LoVo (cell line): ENCODE measurements at regions not wholly inside any gene's neighbourhood (a gene's known extent, or its start where the extent isn't known, plus 50 kb on each side); places are given as distances from the start of the nearest gene placed in this dataset.
A peak's percentile ranks its signal among the peaks of the same experiment; 100 is the strongest.
"Not testable (repeated sequence)": the region's sequence is repeated elsewhere in the genome, so short reads cannot be mapped to it uniquely, and the experiment has no call there.

ENCODE experiments used
- DNase-seq: peaks from one replicate; pipeline ENCODE4 v3.0.0-alpha.2; 2016; ENCODE audit warnings: low spot score

DNA sequence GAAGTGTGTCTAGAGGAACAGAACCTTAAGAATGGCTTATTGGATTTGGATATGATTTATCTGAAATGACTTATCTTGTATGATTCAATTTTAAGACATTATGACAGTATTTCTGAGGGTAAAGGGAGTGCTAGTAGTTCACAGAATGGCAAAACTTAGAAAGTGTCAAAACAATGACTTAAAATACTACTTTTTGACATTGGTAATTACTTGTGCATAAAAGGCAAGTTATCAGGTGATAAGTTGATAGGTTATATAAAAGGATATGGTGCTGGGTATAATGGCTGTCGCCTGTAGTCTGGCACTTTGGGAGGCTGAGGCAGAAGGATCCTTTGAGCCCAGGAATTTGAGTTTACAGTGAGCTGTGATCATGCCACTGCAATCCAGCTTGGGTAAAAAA lies 494.4 kb downstream of the CDH9 start:
- DNase-seq, result no peak

DNA sequence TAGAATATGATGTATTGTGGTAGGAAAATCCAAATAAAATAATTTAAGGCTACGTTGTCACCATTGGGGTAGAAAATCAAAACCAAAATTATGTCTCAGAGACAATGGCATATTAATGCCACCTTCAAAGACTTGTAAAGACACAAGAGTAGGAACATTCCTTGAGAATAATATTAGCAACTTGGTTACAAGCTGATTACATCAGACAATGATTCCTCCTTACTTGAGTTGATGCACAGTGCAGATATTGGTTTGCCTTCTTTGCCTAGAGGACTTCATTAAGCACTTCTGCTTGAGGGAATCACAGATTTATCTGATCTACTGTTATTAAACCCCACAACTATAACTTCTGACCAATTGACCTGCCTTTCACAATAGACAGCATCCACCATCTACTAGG lies 500.2 kb downstream of the CDH9 start:
- no peak for DNase-seq

DNA sequence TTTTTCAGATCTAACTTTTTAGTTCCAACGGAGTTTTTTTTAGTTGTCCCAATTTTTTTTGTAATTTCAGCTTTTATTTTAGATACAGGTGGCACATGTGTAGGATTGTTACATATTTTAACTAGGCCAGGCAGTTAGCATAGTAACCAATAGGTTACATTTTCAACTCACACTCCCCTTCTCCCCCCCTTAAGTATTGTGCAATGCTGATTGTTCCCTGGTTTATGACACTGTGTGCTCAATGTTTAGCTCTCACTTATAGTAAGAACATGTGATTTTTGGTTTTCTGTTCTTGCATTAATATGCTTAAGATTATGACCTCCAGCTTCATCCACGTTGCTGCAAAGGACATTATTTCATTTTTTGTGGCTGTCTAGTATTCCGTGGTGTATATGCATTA lies 503.2 kb downstream of the CDH9 start:
- no peak for DNase-seq

DNA sequence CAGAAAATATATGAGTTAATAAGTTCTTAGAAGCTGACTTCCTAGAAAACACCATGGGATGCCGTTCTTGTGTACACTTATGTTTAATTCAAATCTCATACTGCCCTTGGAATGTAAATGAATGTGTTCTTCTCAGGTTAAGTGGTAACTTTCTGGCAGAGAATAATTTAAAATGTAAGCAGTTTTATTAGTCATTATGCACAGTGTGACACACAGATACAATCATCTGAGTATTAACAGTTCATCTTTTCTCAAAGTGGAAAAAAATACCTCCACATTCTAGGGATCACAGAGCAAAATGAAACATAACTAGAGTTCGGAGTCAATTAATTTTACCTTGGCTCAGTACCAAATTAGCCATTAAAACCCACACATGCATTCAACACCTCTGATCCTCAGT lies 508.1 kb downstream of the CDH9 start:
- DNase-seq, result no peak

DNA sequence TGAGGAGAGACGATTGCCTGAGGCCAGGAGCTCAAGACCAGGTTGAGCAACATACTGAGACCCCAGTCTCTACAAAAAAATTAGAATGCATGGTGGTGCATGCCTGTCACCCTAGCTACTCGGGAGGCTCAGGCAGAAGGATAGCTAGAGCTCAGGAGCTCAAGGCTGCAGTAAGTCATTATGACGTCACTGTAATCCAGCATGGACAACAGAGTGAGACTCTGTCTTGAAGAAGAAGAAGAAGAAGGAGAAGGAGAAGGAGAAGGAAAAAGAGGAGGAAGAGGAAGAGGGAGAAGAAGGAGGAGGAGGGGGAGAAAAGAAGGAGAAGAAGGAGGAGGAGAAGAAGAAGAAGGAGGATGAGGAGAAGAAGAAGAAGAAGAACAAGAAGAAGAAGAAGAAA lies 519.1 kb downstream of the CDH9 start:
- DNase-seq, result no peak

DNA sequence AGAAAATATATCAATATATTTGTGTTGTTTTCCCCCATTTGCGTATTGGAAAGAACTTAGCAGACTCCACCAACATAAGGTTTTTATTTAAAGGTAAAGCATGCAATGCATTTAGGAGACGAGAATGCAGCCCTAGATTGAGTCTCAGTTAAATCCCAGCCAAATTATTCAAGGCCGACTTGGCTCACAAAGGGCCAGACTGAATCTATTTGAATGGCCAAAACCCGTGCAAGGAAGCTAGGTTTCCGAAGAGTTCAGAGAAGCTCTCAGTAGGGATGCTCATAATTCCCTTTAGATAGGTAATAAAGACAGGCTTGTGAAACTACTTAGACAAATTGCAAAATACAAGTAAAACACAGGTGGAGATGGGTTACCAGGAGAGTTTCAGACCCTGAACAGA lies 520.3 kb downstream of the CDH9 start:
- no peak for DNase-seq

DNA sequence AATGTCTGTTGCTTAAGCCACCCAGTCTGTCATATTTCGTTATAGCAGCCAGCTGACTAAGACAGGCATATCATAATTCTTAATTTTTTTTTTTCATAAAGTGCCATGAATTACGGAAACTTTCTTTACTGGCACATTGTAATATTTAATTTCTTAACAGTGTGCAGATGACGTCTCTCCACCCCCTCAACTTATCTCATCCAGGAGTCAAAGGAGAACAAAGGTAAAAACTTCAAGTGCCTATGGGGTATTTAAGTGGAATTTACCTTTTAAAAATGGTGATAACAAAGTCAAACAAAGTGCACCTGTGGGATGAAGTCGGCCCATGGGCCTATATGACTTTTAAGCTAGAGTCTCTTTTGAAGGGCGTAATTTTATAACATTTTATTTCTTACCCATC lies 539.4 kb downstream of the CDH9 start:
- DNase-seq, result no peak

DNA sequence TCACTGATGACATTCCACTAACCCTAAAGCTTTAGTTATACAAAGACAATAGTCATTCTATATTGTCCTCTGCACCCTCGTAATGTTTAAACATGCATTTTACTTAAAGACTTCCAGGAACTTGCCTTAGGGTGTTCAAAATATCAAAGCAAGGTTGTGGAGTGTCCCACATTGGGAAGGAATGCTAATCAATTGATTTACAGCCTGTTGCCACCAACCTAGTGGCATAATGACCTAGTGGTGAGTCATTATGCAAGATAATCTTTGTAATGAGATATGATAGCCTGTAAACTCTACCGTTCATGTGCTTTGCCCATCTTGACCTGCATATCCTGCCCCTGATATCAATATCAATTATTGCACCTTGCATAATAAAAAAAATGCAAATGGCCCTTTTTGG lies 542.9 kb downstream of the CDH9 start:
- no peak for DNase-seq

DNA sequence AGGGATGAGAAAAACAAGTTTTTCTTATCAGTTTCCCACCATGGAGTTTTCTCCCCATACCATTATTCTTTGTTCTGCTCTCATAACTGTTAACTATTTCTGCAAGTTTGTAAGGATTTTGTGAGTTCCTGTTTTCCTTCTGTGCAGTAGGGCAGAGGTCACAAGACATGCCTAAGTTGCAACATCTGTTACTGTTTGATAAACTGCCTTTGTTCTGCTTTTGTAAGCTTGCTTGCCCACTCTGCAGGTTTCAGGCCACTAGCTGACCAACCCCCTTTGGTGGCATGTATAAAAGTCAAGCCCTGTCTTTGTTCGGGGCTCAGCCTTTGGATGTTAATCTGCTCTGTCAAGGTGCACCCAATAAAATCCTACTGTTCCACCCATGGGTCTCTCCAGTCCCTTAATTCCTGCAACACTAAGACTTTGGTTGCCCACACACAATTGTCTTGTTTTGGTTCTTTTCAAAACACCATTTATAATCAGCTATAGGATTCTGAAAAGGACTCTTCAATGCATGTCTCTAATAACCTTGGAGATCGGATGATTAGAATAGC lies 545.4 kb downstream of the CDH9 start:
- no peak for DNase-seq

DNA sequence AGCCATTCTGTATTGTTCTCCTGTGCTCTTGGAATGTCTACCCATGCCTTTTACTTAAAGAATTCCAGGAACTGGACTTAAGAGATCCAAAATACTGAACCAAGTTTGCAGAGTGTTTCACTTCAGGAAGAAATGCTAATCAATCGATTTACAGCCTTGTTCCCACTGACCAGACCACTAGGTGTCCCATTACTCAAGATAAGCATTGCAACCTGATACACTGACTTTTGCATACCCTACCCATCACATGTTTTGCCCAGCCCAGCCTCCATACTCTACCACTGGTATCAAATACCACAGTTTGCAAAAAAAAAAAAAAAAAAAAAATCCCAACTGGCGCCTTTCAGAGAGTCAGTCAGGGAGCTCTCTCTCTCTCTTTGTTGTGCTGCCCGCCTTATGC lies 550.8 kb downstream of the CDH9 start:
- no peak for DNase-seq

DNA sequence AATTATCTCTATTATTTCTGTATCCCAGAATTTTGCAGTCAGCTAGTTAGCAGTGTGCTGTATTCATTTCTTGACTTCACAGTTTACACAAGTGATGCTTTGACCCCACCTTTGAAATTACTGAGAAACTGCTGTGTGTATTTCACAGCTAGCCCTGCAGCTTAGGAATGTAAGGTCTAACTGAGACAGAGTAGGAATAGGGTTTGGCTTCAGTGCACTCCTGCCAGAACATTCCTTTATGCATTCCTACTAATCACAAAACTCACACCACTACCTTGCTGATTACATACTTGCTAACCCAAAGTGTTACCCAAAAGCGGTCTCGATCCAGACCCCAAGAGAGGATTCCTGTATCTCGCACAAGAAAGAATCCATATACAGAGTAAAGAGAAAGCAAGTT lies 551.8 kb downstream of the CDH9 start:
- DNase-seq, result no peak

DNA sequence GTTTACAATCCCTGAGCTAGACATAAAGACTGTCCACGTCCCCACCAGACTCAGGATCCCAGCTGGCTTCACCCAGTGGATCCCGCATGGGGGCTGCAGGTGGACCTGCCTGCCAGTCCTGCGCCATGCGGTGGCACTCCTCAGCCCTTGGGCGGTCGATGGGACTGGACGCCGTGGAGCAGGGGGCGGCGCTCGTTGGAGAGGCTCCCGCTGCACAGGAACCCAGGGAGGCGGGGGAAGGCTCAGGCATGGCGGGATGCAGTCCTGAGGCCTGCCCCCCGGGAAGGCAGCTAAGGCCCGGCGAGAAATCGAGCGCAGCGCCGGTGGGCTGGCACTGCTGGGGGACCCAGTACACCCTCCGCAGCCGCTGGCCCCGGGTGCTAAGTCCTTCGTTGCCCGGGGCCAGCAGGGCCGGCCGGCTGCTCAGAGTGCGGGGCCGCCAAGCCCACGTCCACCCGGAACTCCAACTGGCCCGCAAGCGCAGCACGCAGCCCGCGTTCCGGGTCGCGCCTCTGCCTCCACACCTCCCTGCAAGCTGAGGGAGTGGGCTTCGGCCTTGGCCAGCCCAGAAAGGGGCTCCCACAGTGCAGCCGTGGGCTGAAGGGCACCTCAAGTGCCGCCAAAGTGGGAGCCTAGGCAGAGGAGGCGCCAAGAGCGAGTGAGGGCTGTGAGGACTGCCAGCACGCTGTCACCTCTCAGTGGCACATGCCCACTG lies 553.1 kb downstream of the CDH9 start:
- DNase-seq, result not testable (repeated sequence)

DNA sequence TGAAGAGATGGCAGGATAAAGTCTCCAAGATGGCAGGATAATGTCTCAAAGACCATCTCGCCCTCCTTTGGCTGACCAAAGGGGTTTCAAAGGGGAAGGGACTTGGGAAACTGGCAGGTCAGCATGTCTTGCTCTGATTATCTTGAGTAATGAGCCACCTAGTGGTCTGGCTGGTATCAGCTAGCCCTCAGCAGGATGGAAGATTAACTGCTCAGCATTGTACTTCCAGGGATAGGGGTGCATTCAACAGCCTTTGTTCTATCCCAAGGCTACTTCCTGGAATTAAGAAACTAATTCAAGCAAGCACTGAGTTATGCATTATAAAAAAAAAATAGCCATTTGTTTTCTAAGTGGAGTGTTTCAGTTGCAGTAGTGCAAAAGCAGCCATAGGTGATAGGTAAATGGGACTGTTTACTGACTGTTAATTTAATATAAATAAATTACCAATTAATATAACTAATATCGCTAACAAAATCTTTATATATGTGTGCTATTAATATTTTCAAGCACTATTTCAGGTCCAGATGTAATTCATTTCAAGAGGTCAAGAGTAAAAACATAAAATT lies 555.5 kb downstream of the CDH9 start:
- DNase-seq, result peak; percentile 61

DNA sequence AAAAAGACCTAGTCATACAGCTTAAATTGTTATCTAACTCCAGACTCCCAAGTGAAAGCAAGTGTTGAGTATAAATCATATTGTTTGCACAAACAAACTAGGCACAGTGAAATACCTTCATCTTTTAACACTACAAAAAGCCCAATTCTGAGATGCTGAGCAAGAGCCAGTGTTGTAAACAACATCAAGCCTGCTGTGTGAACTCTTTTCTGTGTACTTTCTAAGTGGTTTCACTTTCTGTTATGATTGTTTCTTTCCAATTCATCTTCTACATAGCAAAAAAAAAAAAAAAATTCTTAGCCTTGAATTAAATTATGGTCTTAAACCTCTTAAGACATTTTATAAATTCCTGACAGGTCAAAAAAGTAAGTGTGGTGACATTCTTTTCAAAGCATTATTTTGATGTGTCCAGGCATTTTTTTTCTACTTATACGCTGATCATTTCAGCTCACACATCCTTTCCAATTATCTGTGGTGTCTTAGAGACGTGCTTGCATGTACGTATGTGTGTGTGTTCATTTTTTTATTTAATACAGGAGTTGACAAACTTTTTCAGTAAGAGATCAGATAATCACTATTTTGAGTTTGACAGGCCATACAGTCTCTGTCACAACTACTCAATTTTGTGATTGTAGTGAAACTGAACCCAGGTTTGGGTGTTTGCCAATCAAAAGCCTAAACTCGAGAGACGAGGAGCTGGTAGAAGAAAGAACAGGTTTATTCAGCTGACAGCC lies 556.1 kb downstream of the CDH9 start:
- DNase-seq, result no peak

DNA sequence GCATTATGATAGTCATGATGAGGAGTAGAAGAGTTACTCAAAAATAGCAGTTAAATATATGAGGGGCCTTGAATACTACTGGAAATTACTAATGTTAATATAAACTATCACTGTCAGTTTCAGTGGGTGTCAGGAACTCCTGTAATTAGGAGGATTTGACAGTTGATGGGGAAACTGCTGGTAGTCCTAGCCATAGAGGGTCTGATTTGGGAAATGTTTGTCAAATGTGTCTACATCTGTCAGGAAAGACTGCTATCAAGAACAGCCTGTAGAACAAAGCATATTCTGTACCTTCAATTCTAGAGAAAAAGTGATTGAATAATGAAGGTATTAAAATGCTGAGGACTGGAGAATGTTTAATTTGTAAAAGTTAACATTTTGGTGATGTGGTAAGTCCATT lies 567.9 kb downstream of the CDH9 start:
- DNase-seq, result no peak

DNA sequence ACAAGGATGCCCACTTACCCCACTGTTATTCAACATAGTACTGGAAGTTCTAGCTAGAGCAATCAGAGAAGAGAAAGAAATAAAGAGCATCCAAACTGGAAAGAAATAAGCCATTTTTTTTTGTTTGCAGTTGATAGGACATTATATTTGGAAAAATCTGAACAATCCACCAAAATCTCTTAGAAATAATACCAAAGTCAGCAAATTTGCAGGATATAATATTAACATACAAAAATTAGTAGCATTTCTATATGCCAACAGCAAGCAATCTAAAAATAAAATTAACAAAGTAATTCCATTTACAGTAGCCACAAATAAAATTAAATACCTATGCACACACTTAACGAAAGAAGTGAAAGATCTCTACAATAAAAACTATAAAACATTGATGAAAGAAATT lies 599.3 kb downstream of the CDH9 start:
- DNase-seq, result no peak

DNA sequence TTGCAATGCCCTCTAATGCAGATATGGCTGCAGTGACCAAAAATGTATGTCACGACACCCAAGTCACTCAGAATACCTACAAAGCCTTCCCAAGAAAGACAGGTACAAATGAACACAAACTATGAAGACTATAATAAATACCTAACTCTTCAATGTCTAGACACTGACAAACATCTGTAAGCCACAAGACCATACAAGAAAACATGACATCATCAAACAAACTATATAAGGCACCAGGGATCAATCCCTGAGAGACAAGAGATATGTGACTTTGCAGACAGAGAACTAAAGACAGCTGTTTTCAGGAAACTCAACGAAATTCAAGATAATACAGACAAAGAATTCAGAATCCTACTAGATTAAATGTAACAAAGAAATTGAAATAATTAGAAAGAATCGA lies 603.7 kb downstream of the CDH9 start:
- no peak for DNase-seq

DNA sequence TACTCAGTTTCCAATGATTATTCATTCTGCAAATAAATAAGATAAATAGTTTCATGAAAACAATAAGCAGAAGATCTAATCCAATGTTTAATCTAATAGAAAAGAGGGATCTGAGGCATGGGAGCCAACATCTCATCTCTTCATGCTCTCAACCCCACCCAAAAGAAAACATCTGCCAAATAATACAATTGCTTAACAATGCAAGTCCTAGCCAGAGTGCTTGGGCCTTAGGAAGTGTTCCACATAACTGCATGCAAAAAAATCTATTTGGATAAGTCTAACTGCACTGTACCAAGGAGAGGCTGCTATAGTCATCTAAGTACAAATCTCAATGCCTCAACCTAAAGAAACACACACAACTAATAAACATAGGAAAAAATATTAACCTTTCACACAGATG lies 606.0 kb downstream of the CDH9 start:
- DNase-seq, result no peak

DNA sequence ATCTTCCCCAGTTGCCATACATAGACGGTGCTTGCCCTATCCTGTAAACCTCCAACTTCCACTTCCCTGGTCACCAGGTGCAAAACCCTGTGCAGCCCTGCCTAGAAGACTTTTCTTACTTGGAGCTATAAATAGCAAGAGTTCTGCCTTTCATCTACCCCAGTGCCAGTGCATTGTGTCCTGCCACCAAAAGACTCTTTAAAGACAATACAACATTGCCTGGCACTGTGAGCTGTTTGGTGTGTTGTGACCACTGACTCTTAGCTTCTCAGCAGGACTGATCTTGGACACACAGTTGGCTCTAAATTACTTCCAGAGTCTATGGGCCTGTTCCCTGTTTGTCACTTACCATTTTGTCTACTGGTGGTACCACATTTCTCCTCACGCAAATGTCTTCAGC lies 608.1 kb downstream of the CDH9 start:
- DNase-seq, result no peak

DNA sequence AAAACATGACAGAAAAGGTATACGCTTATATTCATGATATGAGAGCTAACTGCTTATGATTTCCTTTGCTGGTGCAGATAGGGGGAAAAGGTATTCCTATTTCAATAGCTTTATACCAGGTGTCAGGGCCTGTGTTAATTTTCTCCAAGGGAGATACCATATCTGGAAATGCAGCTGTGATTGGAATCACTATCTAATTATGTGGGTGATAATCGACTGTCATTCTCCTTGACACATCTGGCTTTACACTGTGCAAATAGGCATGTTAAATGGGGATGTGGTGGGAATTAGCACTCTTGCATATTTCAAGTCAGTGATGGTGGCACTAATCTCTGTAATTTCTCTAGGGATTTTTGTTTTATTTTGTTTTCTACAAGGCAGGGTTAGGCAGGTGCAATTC lies 611.1 kb downstream of the CDH9 start:
- DNase-seq, result no peak

DNA sequence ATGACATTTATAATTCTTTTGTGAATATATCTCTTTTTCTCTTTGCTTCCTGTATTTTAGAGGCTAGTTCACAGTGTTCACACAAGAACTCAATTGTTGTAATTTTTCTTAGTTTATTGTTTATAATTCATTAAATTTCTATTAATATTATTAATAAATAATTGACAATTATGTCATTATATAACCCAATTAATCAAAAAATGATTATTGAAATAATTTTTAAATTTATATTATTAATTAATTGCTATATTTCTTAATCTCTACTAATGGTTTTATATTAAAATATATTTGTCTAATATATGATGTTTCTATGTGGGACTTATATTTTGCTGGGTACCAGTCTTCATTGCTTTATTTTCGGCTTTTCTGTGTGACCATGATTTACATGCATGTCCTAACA lies 618.4 kb downstream of the CDH9 start:
- no peak for DNase-seq

DNA sequence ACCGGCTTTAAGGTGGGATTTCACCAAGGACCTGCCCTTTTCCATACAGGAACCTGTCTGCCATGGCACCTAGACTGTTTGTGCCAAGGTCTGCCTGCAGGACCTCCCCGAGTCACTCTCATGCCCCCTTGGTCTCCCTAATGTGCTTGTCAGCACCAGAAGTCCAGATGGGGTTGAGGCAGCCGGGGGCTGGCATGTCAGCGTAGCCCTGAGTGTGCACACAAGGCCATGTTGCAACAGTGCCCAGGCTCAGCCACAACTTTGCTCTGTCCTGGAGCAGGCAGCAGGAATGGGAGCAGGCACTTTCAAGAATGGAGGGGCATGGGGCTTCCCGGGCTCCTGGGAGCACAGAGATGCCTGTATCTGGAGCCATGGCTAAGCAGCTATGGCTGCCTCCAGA lies 621.5 kb downstream of the CDH9 start:
- DNase-seq, result no peak

DNA sequence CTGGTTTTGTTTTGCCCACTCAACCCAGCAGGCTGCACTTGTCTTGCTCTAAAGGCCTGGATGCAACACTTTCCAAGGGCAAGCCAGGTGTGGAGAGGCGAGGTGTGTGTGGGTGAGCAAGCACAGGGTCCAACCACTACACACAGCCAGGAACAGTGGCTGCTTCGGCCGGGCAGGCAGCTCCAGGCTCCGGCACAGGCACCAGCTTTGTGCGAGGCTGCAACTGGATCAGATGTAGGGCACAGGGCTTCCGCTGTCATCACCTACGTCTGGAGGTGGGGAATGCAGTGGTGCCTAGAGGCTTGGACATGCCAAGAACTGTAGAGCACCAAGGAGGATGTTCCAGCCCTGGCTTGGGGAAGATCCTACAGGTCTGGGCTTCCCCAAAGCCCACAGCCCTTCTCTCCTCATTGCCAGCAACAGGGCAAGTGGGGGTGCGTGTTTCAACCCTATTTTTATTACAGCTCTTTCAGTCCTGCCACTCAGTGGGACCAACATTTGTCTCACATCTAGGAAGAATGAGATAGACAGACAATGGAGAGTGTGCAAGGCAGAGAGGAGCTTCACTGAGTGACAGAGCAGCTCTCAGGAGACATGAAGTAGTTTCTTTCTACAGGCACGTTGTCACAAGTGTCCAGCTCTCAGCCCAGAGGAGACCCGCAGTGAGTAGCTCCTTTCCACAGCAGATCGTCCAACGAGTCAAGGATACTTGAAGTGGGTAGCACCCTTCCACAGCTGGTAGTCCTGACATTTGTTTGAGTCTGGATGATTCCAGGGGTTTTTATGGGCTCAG lies 622.2 kb downstream of the CDH9 start:
- DNase-seq, result no peak
